NB4 (cell line): ENCODE measurements at regions not wholly inside any gene's neighbourhood (a gene's known extent, or its start where the extent isn't known, plus 50 kb on each side); places are given as distances from the start of the nearest gene placed in this dataset.

Experiments used
- CTCF ChIP-seq: IDR thresholded peaks from one replicate; pipeline ENCODE4 v1.5.1; 2012; ENCODE audit warnings: low read depth, low read length
- POLR2A ChIP-seq: IDR thresholded peaks from 2 replicates; pipeline ENCODE4 v1.6.1; 2011; ENCODE audit warnings: mild to moderate bottlenecking; ENCODE audit not compliant: insufficient read length; ENCODE audit errors: extremely low read depth

- TF ChIP-seq CTCF: no peak
- TF ChIP-seq POLR2A: no peak
These were observed 1430.8 kb downstream of the REEP3 start for GRCh38 chr10:64952042-64952441.
